H9 (cell line): ENCODE measurements at regions not wholly inside any gene's neighbourhood (a gene's known extent, or its start where the extent isn't known, plus 50 kb on each side); places are given as distances from the start of the nearest gene placed in this dataset.

Source experiments
- DNase-seq: peaks from one replicate; pipeline ENCODE4 v3.0.0-alpha.2; 2017
- H2AFZ ChIP-seq: one replicate; pipeline ENCODE4 v1.6.1; 2013; ENCODE audit warnings: mild to moderate bottlenecking, low read length, control low read depth, moderate library complexity
- H2AK5ac ChIP-seq: 2 replicates; pipeline ENCODE4 v1.6.1; 2013; ENCODE audit warnings: low read length, control low read depth, mixed read lengths; ENCODE audit not compliant: insufficient read length
- H2BK120ac ChIP-seq: one replicate; pipeline ENCODE4 v1.6.1; 2013; ENCODE audit warnings: low read depth, mild to moderate bottlenecking, low read length, control low read depth, inconsistent platforms; ENCODE audit not compliant: poor library complexity, severe bottlenecking
- H2BK12ac ChIP-seq: 2 replicates; pipeline ENCODE4 v1.6.1; 2013; ENCODE audit warnings: low read length, control low read depth, mixed read lengths, low read depth; ENCODE audit not compliant: insufficient read length
- H2BK15ac ChIP-seq: 2 replicates; pipeline ENCODE4 v1.6.1; 2013; ENCODE audit warnings: low read depth, low read length, control low read depth
- H2BK20ac ChIP-seq: one replicate; pipeline ENCODE4 v1.6.1; 2013; ENCODE audit warnings: low read depth, mild to moderate bottlenecking, low read length, control low read depth, inconsistent platforms; ENCODE audit not compliant: poor library complexity, severe bottlenecking
- H2BK5ac ChIP-seq: 2 replicates; pipeline ENCODE4 v1.6.1; 2013; ENCODE audit warnings: low read length, control low read depth, mixed read lengths; ENCODE audit not compliant: insufficient read length
- H3K14ac ChIP-seq: 2 replicates; pipeline ENCODE4 v1.6.1; 2013; ENCODE audit warnings: low read length, control low read depth; ENCODE audit not compliant: insufficient read depth
- H3K18ac ChIP-seq: 2 replicates; pipeline ENCODE4 v1.6.1; 2013; ENCODE audit warnings: low read depth, mild to moderate bottlenecking, mixed read lengths, low read length, control low read depth; ENCODE audit not compliant: insufficient read length
- H3K23ac ChIP-seq: 2 replicates; pipeline ENCODE4 v1.6.1; 2013; ENCODE audit warnings: low read length, control low read depth, mixed read lengths, low read depth; ENCODE audit not compliant: insufficient read length
- H3K23me2 ChIP-seq: 2 replicates; pipeline ENCODE4 v1.6.1; 2013; ENCODE audit warnings: low read depth, mild to moderate bottlenecking, mixed read lengths, low read length, control low read depth; ENCODE audit not compliant: insufficient read length, poor library complexity, severe bottlenecking
- H3K27ac ChIP-seq: 2 replicates; pipeline ENCODE4 v1.5.1; 2013; ENCODE audit warnings: low read length, control low read depth, mixed read lengths, low read depth; ENCODE audit not compliant: insufficient read length
- H3K27me3 ChIP-seq: 2 replicates; pipeline ENCODE4 v1.6.1; 2013; ENCODE audit warnings: low read length, control low read depth, inconsistent platforms; ENCODE audit not compliant: insufficient read depth
- H3K4ac ChIP-seq: 2 replicates; pipeline ENCODE4 v1.6.1; 2013; ENCODE audit warnings: low read depth, mild to moderate bottlenecking, control low read depth, inconsistent platforms, low read length, moderate library complexity
- H3K4me1 ChIP-seq: 2 replicates; pipeline ENCODE4 v1.6.1; 2013; ENCODE audit warnings: low read length, control low read depth, inconsistent platforms; ENCODE audit not compliant: insufficient read depth
- H3K4me2 ChIP-seq: 2 replicates; pipeline ENCODE4 v1.6.1; 2013; ENCODE audit warnings: low read length, control low read depth, mixed read lengths; ENCODE audit not compliant: insufficient read length, insufficient read depth
- H3K56ac ChIP-seq: 2 replicates; pipeline ENCODE4 v1.6.1; 2013; ENCODE audit warnings: low read depth, mild to moderate bottlenecking, mixed read lengths, low read length, control low read depth; ENCODE audit not compliant: insufficient read length
- H3K79me1 ChIP-seq: 2 replicates; pipeline ENCODE4 v1.6.1; 2013; ENCODE audit warnings: low read depth, mild to moderate bottlenecking, moderate library complexity, low read length, control low read depth, inconsistent platforms; ENCODE audit not compliant: insufficient read depth, poor library complexity, severe bottlenecking
- H3K79me2 ChIP-seq: 2 replicates; pipeline ENCODE4 v1.6.1; 2013; ENCODE audit warnings: low read length, control low read depth, inconsistent platforms; ENCODE audit not compliant: insufficient read depth
- H3K9ac ChIP-seq: 2 replicates; pipeline ENCODE4 v1.6.1; 2013; ENCODE audit warnings: low read length, control low read depth, mixed read lengths; ENCODE audit not compliant: insufficient read length; ENCODE audit errors: extremely low read depth
- H3K9me3 ChIP-seq: one replicate; pipeline ENCODE4 v1.6.1; 2013; ENCODE audit warnings: low read depth, low read length, inconsistent platforms; ENCODE audit not compliant: control insufficient read depth
- H3T11ph ChIP-seq: one replicate; pipeline ENCODE4 v1.6.1; 2013; ENCODE audit warnings: mild to moderate bottlenecking, low read length, control low read depth, inconsistent platforms
- H4K20me1 ChIP-seq: one replicate; pipeline ENCODE4 v1.6.1; 2013; ENCODE audit not compliant: control insufficient read depth, insufficient read length, insufficient read depth
- H4K5ac ChIP-seq: 2 replicates; pipeline ENCODE4 v1.6.1; 2013; ENCODE audit warnings: low read depth, mild to moderate bottlenecking, mixed read lengths, low read length, control low read depth; ENCODE audit not compliant: insufficient read length
- H4K8ac ChIP-seq: replicated peaks from 2 replicates; pipeline ENCODE4 v1.6.1; 2013; ENCODE audit warnings: low read length, control low read depth, mixed read lengths, low read depth; ENCODE audit not compliant: insufficient read length
- H4K91ac ChIP-seq: 2 replicates; pipeline ENCODE4 v1.6.1; 2013; ENCODE audit warnings: low read depth, mild to moderate bottlenecking, moderate library complexity, mixed read lengths, low read length, control low read depth; ENCODE audit not compliant: insufficient read length
- H3K27ac Mint-ChIP-seq, 3 experiments: 2 replicates in 2 of 3; 3 replicates in 1 of 3; pipeline ENCODE4 v1.8.0; 2020 to 2021; ENCODE audit warnings: mixed read lengths in 3 of 3, mild to moderate bottlenecking in 1 of 3, moderate library complexity in 1 of 3
- H3K27me3 Mint-ChIP-seq: 2 replicates; pipeline ENCODE4 v1.8.0; 2021; ENCODE audit warnings: low read depth, mild to moderate bottlenecking, moderate library complexity, mixed read lengths
- H3K36me3 Mint-ChIP-seq, 3 experiments: 2 replicates in 2 of 3; 3 replicates in 1 of 3; pipeline ENCODE4 v1.8.0; 2020 to 2021; ENCODE audit warnings: low read depth in 3 of 3, mixed read lengths in 3 of 3; ENCODE audit not compliant: insufficient read depth in 1 of 3
- H3K4me1 Mint-ChIP-seq, 2 experiments: 2 replicates each; pipeline ENCODE4 v1.8.0; 2020; ENCODE audit warnings: mixed read lengths in 2 of 2
- H3K4me3 Mint-ChIP-seq, 2 experiments: 2 replicates in 1 of 2; 3 replicates in 1 of 2; pipeline ENCODE4 v1.8.0; 2020 to 2021; ENCODE audit warnings: mild to moderate bottlenecking in 2 of 2, mixed read lengths in 2 of 2, moderate library complexity in 1 of 2
- H3K9me3 Mint-ChIP-seq, 2 experiments: 2 replicates in 1 of 2; 3 replicates in 1 of 2; pipeline ENCODE4 v1.8.0; 2020; ENCODE audit warnings: mild to moderate bottlenecking in 2 of 2, mixed read lengths in 2 of 2, moderate library complexity in 1 of 2
- WGBS: extraction: QIAGEN DNeasy Blood & Tissue Kit; methylation state at CpG from one replicate; pipeline ENCODE4 v1.1.7; 2013; ENCODE audit warnings: missing lambda C conversion rate, low lambda C conversion rate, mixed read lengths; ENCODE audit not compliant: insufficient read length; ENCODE audit errors: extremely low coverage; 5-methylcytosine and 5-hydroxymethylcytosine counted together
- TF ChIP-seq, protein P1 (sequence below): fragments of 200-600 bp; sonication (generic); conservative IDR thresholded peaks from 3 replicates; pipeline ENCODE4 v1.8.0; 2021; ENCODE audit warnings: antibody characterized with exemption, mild to moderate bottlenecking

DNA sequence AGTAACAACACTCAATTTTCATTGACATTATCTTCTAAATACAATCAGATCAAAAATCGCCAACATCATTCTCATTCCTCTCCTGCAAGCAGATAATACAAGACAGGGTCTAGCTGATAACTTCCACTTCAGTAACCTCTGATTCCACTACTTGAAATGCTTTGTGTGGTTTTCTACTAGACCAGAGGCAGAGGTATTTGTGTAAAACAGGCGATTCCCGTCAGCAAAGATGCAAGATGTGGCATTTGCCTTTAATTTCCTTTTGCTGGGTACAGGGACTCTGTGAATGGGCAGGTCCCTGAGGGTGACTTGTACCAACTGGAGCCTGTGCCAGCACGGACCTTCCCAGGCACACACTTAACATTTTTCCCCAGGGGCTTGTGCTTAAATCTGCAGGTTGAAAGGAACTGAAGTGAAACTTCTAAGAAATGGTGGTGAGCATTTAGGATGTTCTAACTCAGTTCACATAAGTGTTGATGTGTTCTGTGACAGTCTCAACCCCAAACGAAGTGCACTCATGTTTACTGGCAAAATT lies 625.5 kb upstream of the WWC1 start:
- H3K9ac ChIP-seq = no peak overlapping the region
- H4K5ac ChIP-seq = no peak overlapping the region
- no peak overlapping the region for H3K27ac Mint-ChIP-seq
- DNase-seq = no peak
- no peak overlapping the region for H3K27ac ChIP-seq
- H3K4ac ChIP-seq = no peak overlapping the region
- H2AFZ ChIP-seq = no peak overlapping the region
- no peak overlapping the region for H3K4me3 Mint-ChIP-seq
- no peak overlapping the region for H2BK20ac ChIP-seq
- no peak overlapping the region for H4K8ac ChIP-seq
- no peaks in the 10 kb centered on the region for H3K27me3 ChIP-seq
- no peaks in the 10 kb centered on the region for H3K27me3 Mint-ChIP-seq
- 100% methylated on average over 1 of the region's 5 CpGs for WGBS
- H2AK5ac ChIP-seq = no peak overlapping the region
- no peak overlapping the region for H4K91ac ChIP-seq
- no peak overlapping the region for H2BK120ac ChIP-seq
- no peaks in the 10 kb centered on the region for H3K9me3 Mint-ChIP-seq
- H3K79me1 ChIP-seq = no peaks in the 10 kb centered on the region
- H3K23me2 ChIP-seq = no peaks in the 10 kb centered on the region
- no peaks in the 10 kb centered on the region for H3K79me2 ChIP-seq
- peaks cover 4% of the 10 kb centered on the region; the same call in 1 of the 2 replicates for H3K4me1 ChIP-seq
- H3K4me1 Mint-ChIP-seq = peaks cover 14 to 20% of the 10 kb centered on the region in 2 experiments
- no peaks in the 10 kb centered on the region for H3K36me3 Mint-ChIP-seq
- H3K9me3 ChIP-seq = no peaks in the 10 kb centered on the region
- H2BK15ac ChIP-seq = no peak overlapping the region
- H2BK5ac ChIP-seq = no peak overlapping the region
- H4K20me1 ChIP-seq = no peaks in the 10 kb centered on the region
- H3K14ac ChIP-seq = no peak overlapping the region
- no peak overlapping the region for H3K23ac ChIP-seq
- no peak overlapping the region for H3K56ac ChIP-seq
- H2BK12ac ChIP-seq = no peak overlapping the region
- TF ChIP-seq, protein P1, sequence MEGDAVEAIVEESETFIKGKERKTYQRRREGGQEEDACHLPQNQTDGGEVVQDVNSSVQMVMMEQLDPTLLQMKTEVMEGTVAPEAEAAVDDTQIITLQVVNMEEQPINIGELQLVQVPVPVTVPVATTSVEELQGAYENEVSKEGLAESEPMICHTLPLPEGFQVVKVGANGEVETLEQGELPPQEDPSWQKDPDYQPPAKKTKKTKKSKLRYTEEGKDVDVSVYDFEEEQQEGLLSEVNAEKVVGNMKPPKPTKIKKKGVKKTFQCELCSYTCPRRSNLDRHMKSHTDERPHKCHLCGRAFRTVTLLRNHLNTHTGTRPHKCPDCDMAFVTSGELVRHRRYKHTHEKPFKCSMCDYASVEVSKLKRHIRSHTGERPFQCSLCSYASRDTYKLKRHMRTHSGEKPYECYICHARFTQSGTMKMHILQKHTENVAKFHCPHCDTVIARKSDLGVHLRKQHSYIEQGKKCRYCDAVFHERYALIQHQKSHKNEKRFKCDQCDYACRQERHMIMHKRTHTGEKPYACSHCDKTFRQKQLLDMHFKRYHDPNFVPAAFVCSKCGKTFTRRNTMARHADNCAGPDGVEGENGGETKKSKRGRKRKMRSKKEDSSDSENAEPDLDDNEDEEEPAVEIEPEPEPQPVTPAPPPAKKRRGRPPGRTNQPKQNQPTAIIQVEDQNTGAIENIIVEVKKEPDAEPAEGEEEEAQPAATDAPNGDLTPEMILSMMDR = no peak
- H3T11ph ChIP-seq = no peak overlapping the region
- H3K4me2 ChIP-seq = no peak overlapping the region
- H3K18ac ChIP-seq = no peak overlapping the region
